Mesodermal cell (in vitro differentiated cells): ENCODE measurements at regions not wholly inside any gene's neighbourhood (a gene's known extent, or its start where the extent isn't known, plus 50 kb on each side); places are given as distances from the start of the nearest gene placed in this dataset.
A peak's percentile ranks its signal among the peaks of the same experiment; 100 is the strongest.

ENCODE experiments used
- H3K27ac ChIP-seq: 2 replicates; pipeline ENCODE4 v1.7.0; 2013; ENCODE audit warnings: mild to moderate bottlenecking, low read depth, low read length, moderate library complexity; ENCODE audit not compliant: severe bottlenecking
- H3K36me3 ChIP-seq: 2 replicates; pipeline ENCODE4 v1.7.1; 2013; ENCODE audit warnings: mild to moderate bottlenecking, low read length, moderate library complexity; ENCODE audit not compliant: control insufficient read depth, insufficient read depth
- H3K4me1 ChIP-seq: one replicate; pipeline ENCODE4 v1.7.1; 2013; ENCODE audit warnings: mild to moderate bottlenecking, low read length; ENCODE audit not compliant: insufficient read depth, control insufficient read depth, poor library complexity, severe bottlenecking
- H3K4me3 ChIP-seq: 2 replicates; pipeline ENCODE4 v1.7.0; 2013; ENCODE audit warnings: low read length, control low read depth, mild to moderate bottlenecking; ENCODE audit not compliant: insufficient read depth, poor library complexity, severe bottlenecking; ENCODE audit errors: extremely low read depth
- H3K9me3 ChIP-seq: 2 replicates; pipeline ENCODE4 v1.7.1; 2013; ENCODE audit warnings: mild to moderate bottlenecking, low read length, moderate library complexity; ENCODE audit not compliant: control insufficient read depth
- WGBS, 2 experiments: methylation state at CpG; one replicate each; pipeline ENCODE4 v1.1.5; 2013; ENCODE audit warnings: missing lambda C conversion rate in 2 of 2; ENCODE audit not compliant: insufficient coverage in 2 of 2; 5-methylcytosine and 5-hydroxymethylcytosine counted together

GRCh38 chr15:89399238-89400115 is 64.9 kb upstream of the POLG start:
- Histone ChIP-seq H3K36me3 (no peaks in the 10 kb centered on the region), H3K4me1 (peaks cover 7% of the 10 kb centered on the region), H3K27ac (no peak overlapping the region), H3K9me3 (no peaks in the 10 kb centered on the region), H3K4me3 (peak overlapping the region; percentile 11)
- 1% methylated on average over 59 to 60 of the region's 68 CpGs for WGBS, 2 experiments

DNA sequence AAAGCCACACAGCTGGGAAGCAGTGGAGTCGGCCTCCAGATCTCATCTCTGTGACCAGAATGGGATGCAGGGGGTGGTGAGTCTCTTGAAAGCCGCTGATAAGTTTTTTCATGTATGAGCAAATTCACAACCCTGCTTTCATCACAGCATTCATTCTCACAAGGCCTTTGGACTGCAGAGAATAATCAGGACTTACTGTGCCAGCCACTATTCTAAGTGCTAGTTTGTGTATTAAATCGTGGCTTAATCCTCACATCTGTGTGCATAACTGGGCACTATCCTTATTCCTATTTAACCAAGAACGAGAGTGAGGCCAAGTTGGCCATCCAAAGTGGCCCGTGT is 64.2 kb upstream of the POLG start:
- WGBS, 2 experiments, result 48 to 50% methylated on average over 1 to 2 of the region's 5 CpGs
- no peaks in the 10 kb centered on the region for H3K9me3 ChIP-seq
- no peaks in the 10 kb centered on the region for H3K36me3 ChIP-seq
- no peak overlapping the region for H3K4me3 ChIP-seq
- H3K27ac ChIP-seq, result no peak overlapping the region
- H3K4me1 ChIP-seq, result peaks cover 7% of the 10 kb centered on the region

GRCh38 chr15:89397653-89398023 is 63.0 kb upstream of the POLG start:
- no peak overlapping the region for H3K4me3 ChIP-seq
- no peaks in the 10 kb centered on the region for H3K9me3 ChIP-seq
- H3K4me1 ChIP-seq, result peaks cover 7% of the 10 kb centered on the region
- WGBS, 2 experiments, result 44 to 61% methylated on average over 2 to 3 of the region's 3 CpGs
- H3K27ac ChIP-seq, result no peak overlapping the region
- no peaks in the 10 kb centered on the region for H3K36me3 ChIP-seq

DNA sequence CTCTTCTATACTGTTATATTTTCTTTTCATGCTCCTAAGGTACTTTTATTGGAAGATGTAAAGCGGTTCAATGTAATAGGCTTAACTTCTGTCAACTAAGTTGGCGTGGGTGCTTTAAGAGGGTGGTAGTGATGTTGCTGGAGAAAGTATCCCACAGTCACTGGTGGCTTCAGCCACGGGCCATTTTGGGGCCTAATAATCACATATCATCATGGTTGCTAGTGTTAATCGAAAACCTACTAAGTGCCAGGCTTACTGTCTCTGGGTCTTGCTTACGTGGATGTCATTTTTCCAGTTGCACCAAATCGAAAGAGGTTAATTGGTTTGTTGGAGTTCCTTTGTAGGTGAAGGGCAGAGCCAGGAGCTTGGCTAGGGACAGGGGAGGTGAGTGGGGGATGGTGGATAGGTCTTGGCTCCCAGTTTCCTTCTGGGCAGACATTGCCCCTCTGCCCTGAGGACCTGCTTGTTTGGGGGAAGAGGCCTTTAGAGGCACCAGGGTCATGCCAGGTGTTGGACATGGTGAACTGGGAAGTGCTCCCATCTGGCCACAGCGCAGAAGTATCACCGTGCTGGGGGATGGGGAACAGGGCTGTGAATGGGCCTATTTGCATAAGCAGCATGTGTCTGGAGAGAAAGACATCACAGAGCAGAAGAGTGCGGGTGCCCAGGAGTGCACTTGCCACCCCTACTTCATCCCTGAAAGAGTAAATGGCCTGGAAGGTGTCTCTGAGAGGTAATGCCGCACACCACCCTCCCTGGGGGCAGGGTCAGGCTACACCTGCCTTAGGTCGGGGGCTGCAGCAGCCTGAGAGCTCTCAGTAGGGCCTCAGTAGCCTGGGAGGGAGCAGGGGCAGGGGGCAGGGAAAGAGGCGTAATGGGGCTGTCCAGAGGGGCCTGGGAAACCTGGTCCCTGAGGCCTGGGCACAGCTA is 62.4 kb upstream of the POLG start:
- peaks cover 7% of the 10 kb centered on the region for H3K4me1 ChIP-seq
- H3K36me3 ChIP-seq, result no peaks in the 10 kb centered on the region
- 16 to 18% methylated on average over 9 to 10 of the region's 12 CpGs for WGBS, 2 experiments
- no peaks in the 10 kb centered on the region for H3K9me3 ChIP-seq
- H3K27ac ChIP-seq, result no peak overlapping the region
- no peak overlapping the region for H3K4me3 ChIP-seq

- WGBS, 2 experiments, result 38 to 41% methylated on average over 1 to 3 of the region's 4 CpGs
- Histone ChIP-seq H3K4me1 (peaks cover 2% of the 10 kb centered on the region), H3K27ac (no peak overlapping the region), H3K36me3 (no peaks in the 10 kb centered on the region), H3K4me3 (no peak overlapping the region), H3K9me3 (no peaks in the 10 kb centered on the region)
Measured at GRCh38 chr15:89395996-89396395, 61.4 kb upstream of the POLG start.

- Histone ChIP-seq H3K9me3 (no peaks in the 10 kb centered on the region), H3K4me3 (no peak overlapping the region), H3K4me1 (peaks cover 2% of the 10 kb centered on the region), H3K36me3 (no peaks in the 10 kb centered on the region), H3K27ac (no peak overlapping the region)
- 17 to 27% methylated on average over 10 of the region's 10 CpGs for WGBS, 2 experiments
Measured at GRCh38 chr15:89395461-89395871, 60.8 kb upstream of the POLG start.

DNA sequence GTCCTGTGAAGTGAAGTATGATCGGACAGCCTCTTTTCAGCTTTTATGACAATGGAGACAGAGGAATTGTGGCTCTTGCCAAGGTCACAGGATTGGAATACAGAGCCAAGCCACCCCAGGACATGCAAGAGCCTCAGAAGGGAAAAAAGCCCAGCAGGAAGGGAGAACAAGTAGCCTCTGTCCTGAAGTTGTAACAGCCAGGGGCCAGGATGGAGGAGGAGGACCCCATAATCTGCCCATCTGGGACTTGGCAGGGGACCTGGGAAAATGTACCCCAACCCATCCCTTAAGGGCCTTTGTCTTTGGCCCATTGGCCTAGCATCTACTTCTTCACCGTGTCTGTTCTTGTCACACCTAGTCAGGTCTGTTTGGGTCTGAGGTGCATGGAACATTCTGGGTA is 60.4 kb upstream of the POLG start:
- H3K4me1 ChIP-seq, result peaks cover under 1% of the 10 kb centered on the region
- H3K36me3 ChIP-seq, result no peaks in the 10 kb centered on the region
- H3K9me3 ChIP-seq, result no peaks in the 10 kb centered on the region
- 71 to 86% methylated on average over 1 of the region's 2 CpGs for WGBS, 2 experiments
- H3K4me3 ChIP-seq, result no peak overlapping the region
- no peak overlapping the region for H3K27ac ChIP-seq

GRCh38 chr15:89393056-89393455 is 58.4 kb upstream of the POLG start:
- Histone ChIP-seq H3K9me3 (no peaks in the 10 kb centered on the region), H3K36me3 (no peaks in the 10 kb centered on the region), H3K4me1 (no peaks in the 10 kb centered on the region), H3K27ac (no peak overlapping the region), H3K4me3 (no peak overlapping the region)
- 78 to 80% methylated on average over 1 to 4 of the region's 5 CpGs for WGBS, 2 experiments

GRCh38 chr15:89391685-89392257 is 57.1 kb upstream of the POLG start:
- Histone ChIP-seq H3K4me1 (no peaks in the 10 kb centered on the region), H3K27ac (no peak overlapping the region), H3K9me3 (no peaks in the 10 kb centered on the region), H3K36me3 (no peaks in the 10 kb centered on the region), H3K4me3 (no peak overlapping the region)
- 25 to 43% methylated on average over 9 to 12 of the region's 12 CpGs for WGBS, 2 experiments

- WGBS, 2 experiments, result 39 to 47% methylated on average over 10 to 15 of the region's 19 CpGs
- no peaks in the 10 kb centered on the region for H3K36me3 ChIP-seq
- no peaks in the 10 kb centered on the region for H3K4me1 ChIP-seq
- H3K27ac ChIP-seq, result no peak overlapping the region
- H3K4me3 ChIP-seq, result no peak overlapping the region
- no peaks in the 10 kb centered on the region for H3K9me3 ChIP-seq
Measured at GRCh38 chr15:89389841-89390603, 55.4 kb upstream of the POLG start.
